Fibroblast of lung (primary cell): ENCODE measurements at regions not wholly inside any gene's neighbourhood (a gene's known extent, or its start where the extent isn't known, plus 50 kb on each side); places are given as distances from the start of the nearest gene placed in this dataset.

Source experiments
- DNase-seq, 2 donors: peaks; one replicate each; pipeline versions ENCODE4 v3.0.0 to v3.0.0-alpha.2; 2010; ENCODE audit warnings: low read depth in 2 of 2
- H2AFZ ChIP-seq: 2 replicates; pipeline ENCODE4 v1.5.1; 2012; ENCODE audit warnings: low read length, control low read depth, inconsistent platforms
- H3K27ac ChIP-seq: 2 replicates; pipeline ENCODE4 v1.5.1; 2011; ENCODE audit warnings: low read length, control low read depth; ENCODE audit not compliant: insufficient read depth
- H3K27me3 ChIP-seq: 2 replicates; pipeline ENCODE4 v1.5.1; 2011; ENCODE audit warnings: mild to moderate bottlenecking, low read length; ENCODE audit not compliant: control insufficient read depth, insufficient read depth
- H3K36me3 ChIP-seq: 2 replicates; pipeline ENCODE4 v1.5.1; 2011; ENCODE audit warnings: low read length; ENCODE audit not compliant: control insufficient read depth, insufficient read depth
- H3K4me1 ChIP-seq: 2 replicates; pipeline ENCODE4 v1.5.1; 2011; ENCODE audit warnings: low read length; ENCODE audit not compliant: control insufficient read depth, insufficient read depth; ENCODE audit errors: extremely low read depth
- H3K4me2 ChIP-seq: 2 replicates; pipeline ENCODE4 v1.5.1; 2011; ENCODE audit warnings: low read length, control low read depth; ENCODE audit not compliant: insufficient read depth; ENCODE audit errors: extremely low read depth
- H3K4me3 ChIP-seq, 4 experiments: fragments of 200-600 bp in 1 of 4; sonication (generic) in 1 of 4; replicated peaks in 1 of 4; 2 replicates each; pipeline ENCODE4 v1.5.1; 2011 to 2016; ENCODE audit warnings: low read length in 4 of 4, low read depth in 3 of 4, mild to moderate bottlenecking in 3 of 4, control low read depth in 2 of 4, inconsistent platforms in 1 of 4, mixed read lengths in 1 of 4; ENCODE audit not compliant: insufficient read depth in 1 of 4; ENCODE audit errors: control extremely low read depth in 1 of 4
- H3K79me2 ChIP-seq: 2 replicates; pipeline ENCODE4 v1.5.1; 2012; ENCODE audit warnings: mild to moderate bottlenecking, low read length, inconsistent platforms; ENCODE audit not compliant: control insufficient read depth, insufficient read depth
- H3K9ac ChIP-seq: 2 replicates; pipeline ENCODE4 v1.5.1; 2011; ENCODE audit warnings: mild to moderate bottlenecking, low read length, control low read depth; ENCODE audit not compliant: insufficient read depth
- H3K9me3 ChIP-seq: 2 replicates; pipeline ENCODE4 v1.5.1; 2012; ENCODE audit warnings: low read depth, low read length; ENCODE audit not compliant: control insufficient read depth, insufficient read depth
- H4K20me1 ChIP-seq: 2 replicates; pipeline ENCODE4 v1.5.1; 2011; ENCODE audit warnings: low read length; ENCODE audit not compliant: control insufficient read depth, insufficient read depth; ENCODE audit errors: extremely low read depth
- EZH2 ChIP-seq: IDR thresholded peaks from 2 replicates; pipeline ENCODE4 v1.5.1; 2012; ENCODE audit warnings: low read length, control low read depth, mild to moderate bottlenecking; ENCODE audit errors: missing control alignments
- TF ChIP-seq, protein P1 (sequence below), 2 donors: IDR thresholded peaks in 1 of 2; conservative IDR thresholded peaks in 1 of 2; 1 replicate in 1 of 2; 2 replicates in 1 of 2; pipeline ENCODE4 v1.5.1; 2011 to 2012; ENCODE audit warnings: low read length in 2 of 2, control low read depth in 1 of 2, inconsistent platforms in 1 of 2, low read depth in 1 of 2, mild to moderate bottlenecking in 1 of 2

- Histone ChIP-seq H3K4me3 (peak overlapping the region; percentile 44 to 56 (median 52)), H3K9me3 (no peaks in the 10 kb centered on the region), H3K36me3 (no peaks in the 10 kb centered on the region), H3K27ac (peak overlapping the region; percentile 94), H3K9ac (peak overlapping the region; percentile 61), H3K4me1 (peaks cover 22% of the 10 kb centered on the region), H3K79me2 (no peaks in the 10 kb centered on the region), H3K27me3 (no peaks in the 10 kb centered on the region), H4K20me1 (no peaks in the 10 kb centered on the region), H2AFZ (peak overlapping the region; percentile 85), H3K4me2 (peak overlapping the region; percentile 82)
- TF ChIP-seq, protein P1, sequence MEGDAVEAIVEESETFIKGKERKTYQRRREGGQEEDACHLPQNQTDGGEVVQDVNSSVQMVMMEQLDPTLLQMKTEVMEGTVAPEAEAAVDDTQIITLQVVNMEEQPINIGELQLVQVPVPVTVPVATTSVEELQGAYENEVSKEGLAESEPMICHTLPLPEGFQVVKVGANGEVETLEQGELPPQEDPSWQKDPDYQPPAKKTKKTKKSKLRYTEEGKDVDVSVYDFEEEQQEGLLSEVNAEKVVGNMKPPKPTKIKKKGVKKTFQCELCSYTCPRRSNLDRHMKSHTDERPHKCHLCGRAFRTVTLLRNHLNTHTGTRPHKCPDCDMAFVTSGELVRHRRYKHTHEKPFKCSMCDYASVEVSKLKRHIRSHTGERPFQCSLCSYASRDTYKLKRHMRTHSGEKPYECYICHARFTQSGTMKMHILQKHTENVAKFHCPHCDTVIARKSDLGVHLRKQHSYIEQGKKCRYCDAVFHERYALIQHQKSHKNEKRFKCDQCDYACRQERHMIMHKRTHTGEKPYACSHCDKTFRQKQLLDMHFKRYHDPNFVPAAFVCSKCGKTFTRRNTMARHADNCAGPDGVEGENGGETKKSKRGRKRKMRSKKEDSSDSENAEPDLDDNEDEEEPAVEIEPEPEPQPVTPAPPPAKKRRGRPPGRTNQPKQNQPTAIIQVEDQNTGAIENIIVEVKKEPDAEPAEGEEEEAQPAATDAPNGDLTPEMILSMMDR (conservative IDR thresholded peaks at IDR 0.05 in 1 of 2, IDR thresholded peaks at IDR 0.05 in 1 of 2; ENCODE audit: low read depth in 1 of 2, low read length in 2 of 2), result peak; percentile 24 to 46
- TF ChIP-seq EZH2, result no peak
- DNase-seq, result peak; percentile 97 to 100
Measured at GRCh38 chr3:188947401-188948280, 224.1 kb upstream of the TPRG1 start.

DNA sequence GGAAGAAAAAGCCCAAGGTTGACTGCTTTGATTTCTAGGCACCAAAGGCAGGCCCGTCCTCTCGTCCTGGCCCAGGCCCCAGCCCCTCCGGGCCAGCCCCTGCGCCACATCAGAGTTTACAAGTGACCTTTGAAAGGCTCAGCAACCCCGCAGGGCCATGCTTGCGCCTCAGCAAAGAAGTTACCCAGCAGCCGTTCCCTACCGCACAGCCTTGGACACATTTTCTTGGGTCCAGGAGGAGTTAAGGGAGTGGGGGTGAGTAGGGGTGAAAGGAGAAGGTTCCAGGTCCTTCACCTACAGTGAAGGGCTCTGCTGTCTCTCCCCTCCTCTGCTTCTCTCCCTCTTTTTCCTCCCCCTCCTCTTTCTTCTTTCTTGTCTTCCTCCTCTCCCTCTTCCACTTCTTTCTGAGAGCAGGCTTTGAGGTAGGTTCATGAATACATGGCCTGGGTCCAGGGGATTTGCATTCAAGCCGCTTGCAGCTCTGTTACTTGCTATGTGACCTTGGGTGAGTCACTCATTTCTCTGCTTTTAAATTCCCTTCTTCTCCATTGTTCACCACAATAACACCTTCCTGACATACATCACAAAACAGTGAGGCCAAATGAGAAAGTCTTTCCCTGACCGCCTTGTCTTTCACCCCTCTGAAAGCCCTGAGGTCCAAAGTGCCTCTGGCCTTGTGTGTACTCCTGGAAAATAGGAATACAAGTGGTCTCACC lies 223.3 kb upstream of the TPRG1 start:
- Histone ChIP-seq H3K4me2 (peak overlapping the region; percentile 69), H4K20me1 (no peaks in the 10 kb centered on the region), H3K79me2 (no peaks in the 10 kb centered on the region), H3K27me3 (no peaks in the 10 kb centered on the region), H2AFZ (peak overlapping the region; percentile 46), H3K9ac (peak overlapping the region; percentile 61), H3K36me3 (no peaks in the 10 kb centered on the region), H3K9me3 (no peaks in the 10 kb centered on the region), H3K27ac (peak overlapping the region; percentile 94), H3K4me3 (peak overlapping the region; percentile 16 to 52 (median 30)), H3K4me1 (peaks cover 22% of the 10 kb centered on the region)
- peak; percentile 99 for DNase-seq
- TF ChIP-seq EZH2, result no peak
- TF ChIP-seq, protein P1 (conservative IDR thresholded peaks at IDR 0.05 in 1 of 2, IDR thresholded peaks at IDR 0.05 in 1 of 2; ENCODE audit: low read depth in 1 of 2, low read length in 2 of 2), result no peak

DNA sequence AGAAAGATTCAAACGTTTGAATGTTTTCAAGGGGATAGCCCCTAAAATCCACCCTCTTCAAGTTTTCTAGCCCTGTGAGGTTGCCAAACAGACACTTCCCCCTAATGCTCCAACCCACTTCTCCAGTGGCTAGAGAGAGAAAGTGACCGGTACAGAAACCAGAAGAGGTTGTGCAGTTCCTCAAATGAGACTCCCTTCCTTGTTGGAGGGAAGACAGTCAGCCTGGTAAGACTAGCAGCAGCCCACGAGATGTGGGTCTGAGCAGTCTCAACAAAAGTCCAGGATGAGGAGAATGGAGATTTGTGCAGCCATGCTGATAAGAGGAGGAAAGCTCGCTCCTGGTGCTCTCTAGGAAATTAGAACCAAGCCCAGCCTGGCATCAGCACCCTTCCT lies 222.8 kb upstream of the TPRG1 start:
- Histone ChIP-seq H4K20me1 (no peaks in the 10 kb centered on the region), H3K9me3 (no peaks in the 10 kb centered on the region), H3K4me3 (no peak overlapping the region), H3K27me3 (no peaks in the 10 kb centered on the region), H3K4me1 (peaks cover 22% of the 10 kb centered on the region), H3K79me2 (no peaks in the 10 kb centered on the region), H3K36me3 (no peaks in the 10 kb centered on the region), H2AFZ (no peak overlapping the region), H3K27ac (peak overlapping the region; percentile 94), H3K4me2 (peak overlapping the region; percentile 48), H3K9ac (peak overlapping the region; percentile 13)
- no peak for TF ChIP-seq EZH2
- TF ChIP-seq, protein P1 (conservative IDR thresholded peaks at IDR 0.05 in 1 of 2, IDR thresholded peaks at IDR 0.05 in 1 of 2; ENCODE audit: low read depth in 1 of 2, low read length in 2 of 2), result peak in 1 of 2 donors; percentile 3
- no peak for DNase-seq
